Suprapubic skin (tissue), 4 donors: ENCODE measurements at regions not wholly inside any gene's neighbourhood (a gene's known extent, or its start where the extent isn't known, plus 50 kb on each side); places are given as distances from the start of the nearest gene placed in this dataset.

ENCODE experiments used
- DNase-seq, 2 donors: peaks; one replicate each; pipeline ENCODE4 v3.0.0-alpha.2; 2019; ENCODE audit warnings: low spot score in 2 of 2
- H3K27ac ChIP-seq: fragments of 200-600 bp; sonication (generic); one replicate; pipeline ENCODE4 v1.5.1; 2019
- H3K27me3 ChIP-seq: fragments of 200-600 bp; sonication (generic); one replicate; pipeline ENCODE4 v1.5.1; 2019
- H3K36me3 ChIP-seq: fragments of 200-600 bp; sonication (generic); one replicate; pipeline ENCODE4 v1.5.1; 2019
- H3K4me1 ChIP-seq: fragments of 200-600 bp; sonication (generic); one replicate; pipeline ENCODE4 v1.5.1; 2019
- H3K4me3 ChIP-seq: fragments of 200-600 bp; sonication (generic); one replicate; pipeline ENCODE4 v1.5.1; 2019; ENCODE audit warnings: mild to moderate bottlenecking
- H3K9me3 ChIP-seq: fragments of 200-600 bp; sonication (generic); one replicate; pipeline ENCODE4 v1.5.1; 2019
- CTCF ChIP-seq, 2 donors: fragments of 200-600 bp in 1 of 2; fragments of 450-650 bp in 1 of 2; sonication (generic) in 1 of 2; IDR thresholded peaks; one replicate each; pipeline ENCODE4 v1.5.1; 2016 to 2019; ENCODE audit warnings: antibody characterized with exemption in 2 of 2, mild to moderate bottlenecking in 1 of 2, moderate library complexity in 1 of 2
- EP300 ChIP-seq: sonication (generic); formaldehyde crosslinking; IDR thresholded peaks from one replicate; pipeline ENCODE4 v1.6.1; 2017; ENCODE audit warnings: antibody characterized with exemption
- POLR2A ChIP-seq, 2 donors: fragments of 450-650 bp; IDR thresholded peaks; one replicate each; pipeline ENCODE4 v1.6.1; 2017; ENCODE audit warnings: antibody characterized with exemption in 2 of 2, mild to moderate bottlenecking in 2 of 2, moderate library complexity in 2 of 2
- POLR2AphosphoS5 ChIP-seq, 3 donors: sonication (generic); formaldehyde crosslinking; IDR thresholded peaks; one replicate each; pipeline ENCODE4 v1.6.1; 2017; ENCODE audit warnings: antibody characterized with exemption in 3 of 3
- WGBS: methylation state at CpG from one replicate; pipeline ENCODE4 v1.1.5; 2018; 5-methylcytosine and 5-hydroxymethylcytosine counted together

DNA sequence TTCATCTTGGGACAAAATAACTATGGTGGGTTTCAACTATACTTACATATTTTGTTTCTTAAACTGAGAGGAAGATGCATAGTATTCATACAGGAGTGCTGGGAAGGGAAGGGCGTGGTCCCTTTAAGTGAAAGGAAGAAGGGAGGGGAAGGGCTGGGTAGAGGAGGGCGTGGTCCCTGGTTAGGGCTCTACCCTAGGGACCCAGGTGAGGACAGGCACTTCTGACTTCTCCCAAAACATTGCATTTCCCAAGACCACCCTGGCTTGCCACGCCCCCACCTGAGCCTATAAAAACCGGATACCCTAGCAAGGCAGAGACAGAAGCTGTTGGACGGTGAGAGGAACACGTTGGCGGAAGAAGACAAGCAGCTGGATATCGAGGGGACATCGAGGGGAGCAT, 157.6 kb upstream of the PLXNA4 start:
- WGBS = 85% methylated on average over 9 of the region's 9 CpGs

GRCh38 chr7:132732321-132732865, 156.1 kb upstream of the PLXNA4 start:
- Histone ChIP-seq H3K27me3 (peaks cover 4% of the 10 kb centered on the region), H3K9me3 (no peaks in the 10 kb centered on the region), H3K4me3 (no peak overlapping the region), H3K36me3 (no peaks in the 10 kb centered on the region), H3K27ac (no peak overlapping the region), H3K4me1 (no peaks in the 10 kb centered on the region)
- TF ChIP-seq POLR2AphosphoS5 (IDR thresholded peaks at IDR 0.05) (no peak), CTCF (IDR thresholded peaks at IDR 0.05) (no peak), EP300 (no peak), POLR2A (IDR thresholded peaks at IDR 0.05) (no peak)
- WGBS = 81% methylated on average over 8 of the region's 8 CpGs
- DNase-seq = no peak

More for the DNA sequence above, 157.6 kb upstream of the PLXNA4 start:
- H3K36me3 ChIP-seq = no peaks in the 10 kb centered on the region
- DNase-seq = no peak
- H3K27ac ChIP-seq = no peak overlapping the region
- no peak overlapping the region for H3K4me3 ChIP-seq
- H3K4me1 ChIP-seq = no peaks in the 10 kb centered on the region
- H3K9me3 ChIP-seq = no peaks in the 10 kb centered on the region
- TF ChIP-seq POLR2AphosphoS5 (IDR thresholded peaks at IDR 0.05) = no peak
- TF ChIP-seq CTCF (IDR thresholded peaks at IDR 0.05) = no peak
- no peak for TF ChIP-seq EP300
- no peak for TF ChIP-seq POLR2A (IDR thresholded peaks at IDR 0.05)
- peaks cover 4% of the 10 kb centered on the region for H3K27me3 ChIP-seq

- no peaks in the 10 kb centered on the region for H3K4me1 ChIP-seq
- no peaks in the 10 kb centered on the region for H3K9me3 ChIP-seq
- H3K27me3 ChIP-seq = peaks cover 4% of the 10 kb centered on the region
- H3K4me3 ChIP-seq = no peak overlapping the region
- H3K27ac ChIP-seq = no peak overlapping the region
- TF ChIP-seq CTCF (IDR thresholded peaks at IDR 0.05) (no peak), POLR2AphosphoS5 (IDR thresholded peaks at IDR 0.05) (no peak), EP300 (no peak), POLR2A (IDR thresholded peaks at IDR 0.05) (no peak)
- no peaks in the 10 kb centered on the region for H3K36me3 ChIP-seq
- no peak for DNase-seq
- 92% methylated on average over 4 of the region's 4 CpGs for WGBS
Measured at GRCh38 chr7:132730105-132730504, 153.8 kb upstream of the PLXNA4 start.

DNA sequence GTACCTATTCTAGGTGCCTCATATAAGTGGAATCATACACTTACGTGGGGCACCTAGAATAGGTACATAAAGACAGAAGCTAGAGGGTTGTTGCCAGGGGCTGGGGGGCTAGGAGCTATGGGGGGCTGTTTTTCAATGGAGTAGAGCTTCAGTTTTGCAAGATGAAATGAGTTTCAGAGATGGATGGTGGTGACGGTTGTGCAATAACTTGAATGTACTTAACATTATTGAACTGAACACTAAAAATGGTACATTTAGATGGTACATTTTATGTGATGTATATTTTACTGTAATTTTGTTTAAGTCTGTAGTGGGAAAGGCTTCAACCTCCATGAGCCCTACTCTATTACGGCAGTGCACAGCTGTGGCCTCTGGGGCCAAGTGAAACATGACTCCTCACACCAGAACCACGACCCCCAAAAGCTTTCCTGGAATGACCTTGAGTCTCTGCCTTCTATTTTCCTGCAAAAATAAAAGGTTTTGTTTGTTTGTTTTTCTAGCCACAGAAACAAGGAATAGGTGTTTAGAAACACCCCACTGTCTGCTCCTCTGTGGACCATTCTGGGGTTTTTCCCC, 147.3 kb upstream of the PLXNA4 start:
- Histone ChIP-seq H3K4me1 (no peaks in the 10 kb centered on the region), H3K27me3 (no peaks in the 10 kb centered on the region), H3K27ac (no peak overlapping the region), H3K4me3 (no peak overlapping the region), H3K36me3 (no peaks in the 10 kb centered on the region), H3K9me3 (no peaks in the 10 kb centered on the region)
- 79% methylated on average over 4 of the region's 4 CpGs for WGBS
- no peak for TF ChIP-seq POLR2AphosphoS5 (IDR thresholded peaks at IDR 0.05)
- DNase-seq = no peak

- Histone ChIP-seq H3K4me3 (no peak overlapping the region), H3K4me1 (no peaks in the 10 kb centered on the region), H3K27ac (no peak overlapping the region), H3K36me3 (no peaks in the 10 kb centered on the region), H3K9me3 (no peaks in the 10 kb centered on the region), H3K27me3 (no peaks in the 10 kb centered on the region)
- TF ChIP-seq POLR2AphosphoS5 (IDR thresholded peaks at IDR 0.05) (no peak), POLR2A (IDR thresholded peaks at IDR 0.05) (no peak), CTCF (IDR thresholded peaks at IDR 0.05) (no peak), EP300 (no peak)
- no peak for DNase-seq
- WGBS = 72% methylated on average over 5 of the region's 5 CpGs
Measured at GRCh38 chr7:132720835-132721234, 144.6 kb upstream of the PLXNA4 start.

- WGBS = 85% methylated on average over 3 of the region's 3 CpGs
- no peaks in the 10 kb centered on the region for H3K9me3 ChIP-seq
- H3K4me3 ChIP-seq = no peak overlapping the region
- DNase-seq = no peak
- H3K27ac ChIP-seq = no peak overlapping the region
- H3K36me3 ChIP-seq = no peaks in the 10 kb centered on the region
- TF ChIP-seq CTCF (IDR thresholded peaks at IDR 0.05) = no peak
- no peaks in the 10 kb centered on the region for H3K4me1 ChIP-seq
- peaks cover 4% of the 10 kb centered on the region for H3K27me3 ChIP-seq
Measured at GRCh38 chr7:132713893-132714292, 137.6 kb upstream of the PLXNA4 start.
